IMR-90 (cell line): ENCODE measurements at regions not wholly inside any gene's neighbourhood (a gene's known extent, or its start where the extent isn't known, plus 50 kb on each side); places are given as distances from the start of the nearest gene placed in this dataset.

Experiments used
- ATAC-seq: fragments of 200-7000 bp; cut with Tn5 transposase; 2 replicates; pipeline ENCODE4 v1.9.1; 2020; ENCODE audit warnings: low read depth, mild to moderate bottlenecking, moderate library complexity
- BruUV-seq: library from RNA; stranded (reverse); fragments of 400-500 nt; replicated peaks from 2 replicates; lab custom pipeline; 2021; lab: Mats Ljungman, UMichigan
- CTCF ChIA-PET: fragments of 300-600 bp; formaldehyde crosslinking; extraction: SDS; loops from one replicate; lab custom pipeline; 2021; ENCODE audit warnings: antibody characterized with exemption; lab: Yijun Ruan, JAX
- POLR2A ChIA-PET: fragments of 300-600 bp; sonication (Branson Sonifier 250); formaldehyde crosslinking; loops from one replicate; lab custom pipeline; 2022; ENCODE audit warnings: antibody characterized with exemption; ENCODE audit not compliant: unreplicated experiment; lab: Charles Lee
- DNase-seq: peaks from one replicate; pipeline ENCODE4 v3.0.0; 2013
- H2AFZ ChIP-seq: replicated peaks from 2 replicates; pipeline ENCODE3; 2013; ENCODE audit warnings: low read length, mild to moderate bottlenecking; ENCODE audit not compliant: poor library complexity
- H2AK5ac ChIP-seq: 2 replicates; pipeline ENCODE4 v1.6.1; 2013; ENCODE audit warnings: low read depth, low read length, inconsistent platforms
- H2AK9ac ChIP-seq: replicated peaks from 2 replicates; pipeline ENCODE3; 2013; ENCODE audit warnings: mild to moderate bottlenecking, low read depth, low read length, moderate library complexity; ENCODE audit not compliant: poor library complexity
- H2BK120ac ChIP-seq: 2 replicates; pipeline ENCODE4 v1.6.1; 2013; ENCODE audit warnings: low read depth, low read length, inconsistent platforms
- H2BK15ac ChIP-seq: 3 replicates; pipeline ENCODE4 v1.6.1; 2013; ENCODE audit warnings: low read depth, low read length, inconsistent platforms
- H2BK20ac ChIP-seq: 2 replicates; pipeline ENCODE4 v1.6.1; 2013; ENCODE audit warnings: low read depth, mild to moderate bottlenecking, inconsistent platforms, low read length, moderate library complexity
- H2BK5ac ChIP-seq: 2 replicates; pipeline ENCODE4 v1.6.1; 2013; ENCODE audit warnings: mild to moderate bottlenecking, low read depth, low read length, inconsistent platforms; ENCODE audit not compliant: poor library complexity, severe bottlenecking
- H3K14ac ChIP-seq: replicated peaks from 2 replicates; pipeline ENCODE4 v1.6.1; 2013; ENCODE audit warnings: low read depth, low read length, inconsistent platforms
- H3K18ac ChIP-seq: 2 replicates; pipeline ENCODE4 v1.6.1; 2013; ENCODE audit warnings: low read depth, low read length, control low read depth
- H3K23ac ChIP-seq: 2 replicates; pipeline ENCODE4 v1.6.1; 2013; ENCODE audit warnings: low read depth, low read length, inconsistent platforms
- H3K27ac ChIP-seq: 2 replicates; pipeline ENCODE4 v1.5.1; 2013; ENCODE audit warnings: mild to moderate bottlenecking, control low read depth, low read length; ENCODE audit not compliant: insufficient read depth
- H3K27me3 ChIP-seq: 2 replicates; pipeline ENCODE4 v1.6.1; 2013; ENCODE audit warnings: low read length; ENCODE audit not compliant: control insufficient read depth, insufficient read depth
- H3K36me3 ChIP-seq: 2 replicates; pipeline ENCODE4 v1.6.1; 2013; ENCODE audit warnings: low read length, mixed read lengths; ENCODE audit not compliant: control insufficient read depth, insufficient read depth
- H3K4ac ChIP-seq: 2 replicates; pipeline ENCODE4 v1.6.1; 2013; ENCODE audit warnings: low read depth, low read length, inconsistent platforms
- H3K4me1 ChIP-seq: 2 replicates; pipeline ENCODE4 v1.6.1; 2013; ENCODE audit warnings: low read length, mixed read lengths; ENCODE audit not compliant: control insufficient read depth, insufficient read depth
- H3K4me2 ChIP-seq: 2 replicates; pipeline ENCODE4 v1.6.1; 2013; ENCODE audit warnings: low read depth, mild to moderate bottlenecking, control low read depth, low read length, moderate library complexity
- H3K4me3 ChIP-seq: 2 replicates; pipeline ENCODE4 v1.5.1; 2013; ENCODE audit warnings: low read depth, mild to moderate bottlenecking, control low read depth, low read length, moderate library complexity; ENCODE audit not compliant: insufficient read depth
- H3K56ac ChIP-seq: 2 replicates; pipeline ENCODE4 v1.6.1; 2013; ENCODE audit warnings: low read length, inconsistent platforms; ENCODE audit not compliant: insufficient read depth; ENCODE audit errors: extremely low read depth
- H3K79me1 ChIP-seq, 2 experiments: 2 replicates each; pipeline ENCODE4 v1.6.1; 2013; ENCODE audit warnings: low read length in 2 of 2, inconsistent platforms in 1 of 2, low read depth in 1 of 2
- H3K9ac ChIP-seq: 2 replicates; pipeline ENCODE4 v1.6.1; 2013; ENCODE audit warnings: low read depth, low read length, control low read depth
- H3K9me1 ChIP-seq: 2 replicates; pipeline ENCODE4 v1.6.1; 2013; ENCODE audit warnings: low read length, inconsistent platforms; ENCODE audit not compliant: insufficient read depth
- H3K9me3 ChIP-seq: 2 replicates; pipeline ENCODE4 v1.6.1; 2013; ENCODE audit warnings: low read length; ENCODE audit not compliant: control insufficient read depth, insufficient read depth
- H4K20me1 ChIP-seq: 2 replicates; pipeline ENCODE4 v1.6.1; 2013; ENCODE audit warnings: low read length, inconsistent platforms; ENCODE audit not compliant: insufficient read depth
- H4K5ac ChIP-seq: 2 replicates; pipeline ENCODE4 v1.6.1; 2013; ENCODE audit warnings: mild to moderate bottlenecking, low read depth, low read length, control low read depth
- H4K8ac ChIP-seq, 2 experiments: 2 replicates each; pipeline ENCODE4 v1.6.1; 2013; ENCODE audit warnings: low read depth in 2 of 2, low read length in 2 of 2, control low read depth in 1 of 2, inconsistent platforms in 1 of 2
- H4K91ac ChIP-seq: 2 replicates; pipeline ENCODE4 v1.6.1; 2013; ENCODE audit warnings: low read depth, low read length, inconsistent platforms; ENCODE audit not compliant: insufficient read depth
- BHLHE40 ChIP-seq: fragments of 150-350 bp; IDR thresholded peaks from 2 replicates; pipeline ENCODE4 v1.6.1; 2016; ENCODE audit warnings: mild to moderate bottlenecking, low read depth, low read length
- CEBPB ChIP-seq: IDR thresholded peaks from 2 replicates; pipeline ENCODE4 v1.6.1; 2012; ENCODE audit warnings: low read depth, low read length, improper control_type of control experiment
- RFX5 ChIP-seq: IDR thresholded peaks from 2 replicates; pipeline ENCODE4 v1.8.0; 2012; ENCODE audit warnings: low read depth, mild to moderate bottlenecking, low read length, moderate library complexity
- WGBS, 2 experiments: methylation state at CpG; one replicate each; pipeline versions ENCODE4 v1.1.5 to v1.1.7; 2013; ENCODE audit warnings: missing lambda C conversion rate in 2 of 2; ENCODE audit not compliant: insufficient read length in 1 of 2; ENCODE audit errors: extremely low coverage in 2 of 2; 5-methylcytosine and 5-hydroxymethylcytosine counted together
- dilution Hi-C: fragments of 300-500 bp; cut with HindIII; formaldehyde crosslinking; loops from one replicate; pipeline ENCODE4 v1.14.3; 2018; ENCODE audit warnings: low sequenced_read_pairs; ENCODE audit not compliant: unreplicated experiment
- in situ Hi-C: fragments of 300-500 bp; cut with MboI; formaldehyde crosslinking; loops from 3 replicates; pipeline ENCODE4 v1.14.3; 2019; ENCODE audit warnings: low sequenced_read_pairs, inconsistent platforms, mixed read lengths
- intact Hi-C: fragments of 100-400 bp; cut with micrococcal nuclease; formaldehyde crosslinking; loops from 2 replicates; pipeline ENCODE4 v1.10.0; 2022

DNA sequence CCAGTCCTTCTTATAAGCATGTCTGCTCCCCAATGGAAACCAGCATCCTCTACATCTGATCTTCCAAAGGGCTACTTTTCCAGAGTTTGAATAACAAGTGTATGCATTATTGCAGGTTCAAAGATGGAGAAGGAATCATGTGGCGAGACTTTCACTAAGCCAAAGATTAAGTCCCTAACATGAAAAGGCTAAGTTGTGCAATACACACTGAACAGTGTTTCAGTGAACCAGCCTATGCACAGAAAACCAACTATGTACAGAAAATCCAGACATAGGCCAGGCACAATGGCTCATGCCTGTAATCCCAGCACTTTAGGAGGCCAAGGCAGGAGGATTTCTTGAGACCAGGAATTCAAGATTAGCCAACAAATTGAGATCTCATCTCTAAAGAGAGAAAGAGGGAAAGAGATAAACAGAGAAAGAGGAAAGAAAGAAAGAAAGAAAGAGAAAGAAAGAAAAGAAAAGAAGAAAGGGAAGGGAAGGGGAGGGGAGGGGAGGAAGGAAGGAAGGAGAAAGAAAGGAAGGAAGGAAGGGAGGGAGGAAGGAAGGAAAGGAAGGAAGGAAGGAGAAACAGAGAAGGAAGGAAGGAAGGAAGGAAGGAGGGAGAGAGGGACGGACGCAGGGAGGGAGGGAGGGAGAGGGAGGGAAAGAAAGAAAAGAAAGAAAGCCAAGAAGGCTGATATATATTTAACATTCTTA is 181.7 kb downstream of the LTN1 start:
- no peaks in the 10 kb centered on the region for H3K79me1 ChIP-seq
- DNase-seq = no peak
- no peak overlapping the region for H2AK9ac ChIP-seq
- TF ChIP-seq RFX5 = no peak
- TF ChIP-seq CEBPB = peak; percentile 70
- no peak for TF ChIP-seq BHLHE40
- no peaks in the 10 kb centered on the region for H4K20me1 ChIP-seq
- no peak overlapping the region for H2BK5ac ChIP-seq
- no peak overlapping the region for H3K23ac ChIP-seq
- no peak overlapping the region for H3K9ac ChIP-seq
- dilution Hi-C loops = no loop called here
- POLR2A ChIA-PET = no interaction called here
- peaks cover 7% of the 10 kb centered on the region for H3K4me1 ChIP-seq
- no peak overlapping the region for H3K4me2 ChIP-seq
- no peak overlapping the region for H2AFZ ChIP-seq
- in situ Hi-C loops = no loop called here
- no peak overlapping the region for H3K56ac ChIP-seq
- H3K18ac ChIP-seq = no peak overlapping the region; the same call in 1 of the 2 replicates
- no peak overlapping the region for H3K4ac ChIP-seq
- no peak overlapping the region for H3K4me3 ChIP-seq
- BruUV-seq = no TSS peak
- no peaks in the 10 kb centered on the region for H3K36me3 ChIP-seq
- no peak overlapping the region for H2BK120ac ChIP-seq
- no peak overlapping the region for H3K27ac ChIP-seq
- H3K9me1 ChIP-seq = peaks cover 4% of the 10 kb centered on the region; the same call in 1 of the 2 replicates
- intact Hi-C loops = no loop called here
- WGBS, 2 experiments = no CpG with 5 or more reads among the region's 3 CpGs
- no peaks in the 10 kb centered on the region for H3K27me3 ChIP-seq
- no peak overlapping the region for H4K8ac ChIP-seq
- CTCF ChIA-PET = interaction anchor here (0.5 kb wide), 1 partner anchor 408 kb away, joined by 4 read pairs; no protein-coding TSS in a partner anchor
- no peak overlapping the region for H2BK20ac ChIP-seq
- H3K14ac ChIP-seq = no peak overlapping the region
- H3K9me3 ChIP-seq = peaks cover 6% of the 10 kb centered on the region
- no peak overlapping the region for H4K91ac ChIP-seq
- no peak for ATAC-seq
- no peak overlapping the region for H2AK5ac ChIP-seq
- no peak overlapping the region for H2BK15ac ChIP-seq
- no peak overlapping the region for H4K5ac ChIP-seq
